Esophagus muscularis mucosa (tissue), 4 donors: ENCODE measurements at regions not wholly inside any gene's neighbourhood (a gene's known extent, or its start where the extent isn't known, plus 50 kb on each side); places are given as distances from the start of the nearest gene placed in this dataset.

Source experiments
- EP300 ChIP-seq: sonication (generic); formaldehyde crosslinking; IDR thresholded peaks from one replicate; pipeline ENCODE4 v1.6.1; 2017; ENCODE audit warnings: antibody characterized with exemption
- POLR2A ChIP-seq: fragments of 450-650 bp; IDR thresholded peaks from one replicate; pipeline ENCODE4 v1.6.1; 2017; ENCODE audit warnings: antibody characterized with exemption, moderate library complexity, mild to moderate bottlenecking, low read depth
- TF ChIP-seq, protein P1 (sequence below), 3 experiments: fragments of 200-600 bp in 2 of 3; fragments of 450-650 bp in 1 of 3; sonication (generic) in 2 of 3; IDR thresholded peaks; one replicate each; pipeline ENCODE4 v1.5.1; 2017 to 2019; ENCODE audit warnings: antibody characterized with exemption in 3 of 3, mild to moderate bottlenecking in 2 of 3, moderate library complexity in 1 of 3

DNA sequence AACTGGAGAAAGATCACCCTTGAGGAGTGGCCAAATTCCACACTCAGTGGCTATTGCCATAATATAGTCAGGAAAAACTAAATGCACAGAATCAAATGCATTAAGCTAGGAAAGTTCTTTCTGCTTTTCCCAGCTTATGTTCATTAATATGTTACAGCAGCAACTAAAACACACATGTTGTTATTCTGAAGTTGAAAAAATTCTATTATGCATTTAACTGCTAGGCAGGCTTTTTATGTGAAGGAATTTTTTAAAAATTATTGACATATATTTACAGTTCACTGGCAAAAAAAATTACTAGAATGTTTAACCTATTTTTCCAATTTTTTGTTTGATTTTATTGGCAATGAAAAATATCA is 135.2 kb upstream of the IL12A start:
- TF ChIP-seq POLR2A: no peak
- TF ChIP-seq, protein P1, sequence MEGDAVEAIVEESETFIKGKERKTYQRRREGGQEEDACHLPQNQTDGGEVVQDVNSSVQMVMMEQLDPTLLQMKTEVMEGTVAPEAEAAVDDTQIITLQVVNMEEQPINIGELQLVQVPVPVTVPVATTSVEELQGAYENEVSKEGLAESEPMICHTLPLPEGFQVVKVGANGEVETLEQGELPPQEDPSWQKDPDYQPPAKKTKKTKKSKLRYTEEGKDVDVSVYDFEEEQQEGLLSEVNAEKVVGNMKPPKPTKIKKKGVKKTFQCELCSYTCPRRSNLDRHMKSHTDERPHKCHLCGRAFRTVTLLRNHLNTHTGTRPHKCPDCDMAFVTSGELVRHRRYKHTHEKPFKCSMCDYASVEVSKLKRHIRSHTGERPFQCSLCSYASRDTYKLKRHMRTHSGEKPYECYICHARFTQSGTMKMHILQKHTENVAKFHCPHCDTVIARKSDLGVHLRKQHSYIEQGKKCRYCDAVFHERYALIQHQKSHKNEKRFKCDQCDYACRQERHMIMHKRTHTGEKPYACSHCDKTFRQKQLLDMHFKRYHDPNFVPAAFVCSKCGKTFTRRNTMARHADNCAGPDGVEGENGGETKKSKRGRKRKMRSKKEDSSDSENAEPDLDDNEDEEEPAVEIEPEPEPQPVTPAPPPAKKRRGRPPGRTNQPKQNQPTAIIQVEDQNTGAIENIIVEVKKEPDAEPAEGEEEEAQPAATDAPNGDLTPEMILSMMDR (IDR thresholded peaks at IDR 0.05): no peak
- TF ChIP-seq EP300: no peak
